HG03097 (cell line): ENCODE measurements at regions not wholly inside any gene's neighbourhood (a gene's known extent, or its start where the extent isn't known, plus 50 kb on each side); places are given as distances from the start of the nearest gene placed in this dataset.
"Not testable (repeated sequence)": the region's sequence is repeated elsewhere in the genome, so short reads cannot be mapped to it uniquely, and the experiment has no call there.

Experiments used
- ATAC-seq: cut with Tn5 transposase; IDR thresholded peaks from one replicate; pipeline ENCODE4 v1.9.1; 2021; ENCODE audit not compliant: unreplicated experiment, low FRiP score

GRCh38 chr15:31723019-31723418, 307.3 kb upstream of the CHRNA7 start:
- not testable (repeated sequence) for ATAC-seq

DNA sequence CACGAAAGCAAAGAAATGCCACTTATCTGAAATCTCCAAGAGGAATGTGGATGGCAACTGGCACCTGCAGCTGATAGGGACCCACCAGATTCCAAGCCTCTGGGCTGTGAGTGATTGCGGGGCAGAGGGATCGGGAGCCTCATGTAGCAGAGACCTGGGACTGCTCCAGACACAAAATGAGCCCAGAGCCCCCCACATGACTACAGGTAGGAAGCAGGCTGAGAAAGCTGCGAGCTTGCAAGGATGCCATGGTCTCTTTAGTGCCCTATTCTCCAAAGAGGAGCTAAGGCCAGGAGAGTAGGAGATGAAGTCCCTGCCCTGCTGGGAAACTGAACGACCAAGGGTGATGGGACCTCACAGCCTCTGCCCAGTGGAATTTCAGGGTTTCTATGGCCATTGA, 305.4 kb upstream of the CHRNA7 start:
- not testable (repeated sequence) for ATAC-seq

DNA sequence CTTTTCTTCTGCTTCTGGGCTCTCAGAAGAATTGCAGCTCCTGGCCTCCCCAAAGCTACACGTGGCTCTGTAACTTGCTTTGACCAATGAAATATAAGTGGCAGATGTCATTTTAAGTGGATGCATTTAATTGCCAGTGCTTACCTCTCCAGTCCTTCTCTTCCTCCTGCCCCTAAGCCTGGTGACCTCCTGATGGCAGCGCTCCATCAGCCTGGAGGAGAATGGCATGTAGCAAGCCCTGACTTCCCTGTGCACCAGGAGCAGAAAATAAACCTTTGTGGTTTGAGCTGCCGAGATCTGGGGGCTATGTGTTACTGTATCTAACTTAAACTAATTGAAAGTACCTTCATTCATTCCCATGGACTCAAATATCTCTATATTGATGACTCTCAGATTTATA, 304.7 kb upstream of the CHRNA7 start:
- ATAC-seq, result not testable (repeated sequence)

DNA sequence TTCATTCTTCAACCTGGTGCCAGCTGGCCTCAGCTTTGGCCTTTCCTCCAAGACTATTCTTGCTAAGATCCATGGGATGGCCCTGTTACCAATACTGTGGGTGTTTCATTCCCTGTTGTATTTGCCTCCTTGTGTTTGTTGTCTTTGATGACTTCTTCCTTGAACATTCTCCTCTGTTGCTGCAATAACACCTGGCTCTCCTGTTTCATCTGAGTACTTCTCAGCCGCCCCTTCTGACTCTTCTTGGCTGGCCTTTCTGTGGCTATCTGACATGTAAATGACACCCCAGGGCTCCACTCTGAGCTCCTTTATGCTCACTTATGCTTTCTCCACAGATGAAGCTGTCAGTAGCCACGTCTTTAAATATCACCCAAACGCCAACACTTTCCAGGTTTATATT, 302.7 kb upstream of the CHRNA7 start:
- no peak for ATAC-seq

GRCh38 chr15:31732726-31733125, 297.6 kb upstream of the CHRNA7 start:
- ATAC-seq, result no peak

DNA sequence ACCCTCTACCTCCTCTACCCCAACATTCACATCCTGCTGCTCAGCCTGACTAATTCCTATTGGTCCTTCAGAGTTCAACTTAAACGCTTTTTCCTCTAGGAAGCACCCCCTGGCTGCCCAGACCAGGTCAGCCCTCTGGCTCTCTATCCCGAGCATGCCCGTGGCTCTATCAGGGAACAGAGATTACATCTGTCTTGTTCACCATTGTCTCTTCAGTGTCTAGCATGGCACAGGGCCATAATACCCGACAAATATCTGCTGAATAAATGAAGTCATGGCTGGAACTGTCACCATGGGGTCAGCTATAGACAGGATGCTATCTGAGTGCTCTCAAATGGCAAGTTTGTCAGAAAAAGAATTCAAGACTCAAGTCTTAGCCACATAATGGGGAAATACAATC, 296.9 kb upstream of the CHRNA7 start:
- no peak for ATAC-seq

GRCh38 chr15:31740203-31740602, 290.1 kb upstream of the CHRNA7 start:
- no peak for ATAC-seq

DNA sequence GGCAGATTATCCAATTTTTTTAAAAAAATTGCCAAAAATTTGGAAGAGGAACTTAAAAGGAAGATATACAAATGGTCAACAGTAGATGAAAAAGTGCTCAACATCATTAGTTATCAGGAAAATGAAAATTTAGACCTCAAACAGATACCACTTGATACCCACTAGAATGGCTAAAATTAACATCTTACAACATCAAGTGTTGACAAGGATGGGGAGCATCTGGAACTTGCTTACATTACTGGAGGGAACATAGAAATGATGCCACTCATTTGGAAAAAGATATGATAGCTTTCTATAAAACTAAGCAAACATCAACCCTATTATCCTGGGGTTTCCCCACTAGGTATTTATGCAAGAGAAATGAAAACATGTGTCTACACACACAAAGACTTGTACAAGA, 284.5 kb upstream of the CHRNA7 start:
- ATAC-seq, result no peak

GRCh38 chr15:31752065-31752762, 278.1 kb upstream of the CHRNA7 start:
- no peak for ATAC-seq

DNA sequence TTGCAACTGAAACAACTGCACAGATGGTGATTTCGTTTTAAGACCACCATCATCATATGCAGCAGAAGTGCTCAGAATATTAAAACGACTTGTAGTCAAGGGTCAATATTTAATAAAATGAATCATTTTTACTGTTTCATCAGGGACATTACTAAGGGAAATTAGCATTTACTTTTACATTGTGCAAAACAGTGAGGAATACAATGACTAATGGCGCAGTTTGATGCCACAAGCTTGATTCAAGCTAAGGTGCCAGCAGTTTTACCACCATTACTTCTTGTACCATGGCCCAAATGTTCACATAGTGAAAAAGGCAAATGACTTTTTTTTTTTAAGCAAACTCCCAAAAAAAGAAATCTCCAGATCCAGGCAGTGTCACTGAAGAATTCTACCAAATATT, 277.4 kb upstream of the CHRNA7 start:
- no peak for ATAC-seq

DNA sequence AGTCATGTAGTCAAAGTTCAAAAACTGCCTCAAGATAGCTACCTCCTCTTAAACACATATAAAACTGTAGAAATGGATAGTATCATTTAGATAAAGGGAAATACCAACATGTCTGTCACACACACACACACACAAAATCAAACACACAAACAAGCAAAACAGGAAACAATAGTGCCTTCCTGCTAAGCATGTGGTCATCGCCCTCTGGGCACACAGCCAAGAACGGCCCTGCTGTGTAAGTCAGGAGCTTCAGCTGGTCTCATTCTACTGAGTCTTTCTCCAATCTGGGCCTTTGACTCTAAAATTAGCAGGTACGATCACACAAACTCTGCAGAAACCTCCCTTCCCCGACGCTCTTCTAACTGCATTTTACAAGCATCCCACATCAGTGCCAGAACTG, 272.2 kb upstream of the CHRNA7 start:
- ATAC-seq, result no peak

DNA sequence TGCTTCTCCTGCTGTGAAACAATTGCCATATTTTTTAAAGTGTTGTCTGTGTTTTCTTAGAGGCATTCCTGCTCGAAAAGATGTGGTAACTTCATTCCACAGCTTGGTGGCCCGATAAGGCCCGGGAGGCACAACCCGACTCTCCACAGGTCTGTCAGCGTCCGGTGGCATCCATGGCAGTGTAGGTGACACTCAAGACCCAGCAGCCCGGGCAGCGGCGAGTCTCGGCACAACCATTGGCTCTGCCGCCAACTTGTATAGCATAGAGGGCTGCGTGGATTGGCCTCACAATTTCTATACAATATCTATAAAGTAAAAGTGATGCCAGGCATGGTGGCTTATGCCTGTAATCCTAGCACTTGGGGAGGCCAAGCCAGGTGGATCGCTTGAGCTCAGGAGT, 262.3 kb upstream of the CHRNA7 start:
- ATAC-seq, result no peak

- no peak for ATAC-seq
Measured at GRCh38 chr15:31774045-31774444, 256.3 kb upstream of the CHRNA7 start.

GRCh38 chr15:31776039-31776438, 254.3 kb upstream of the CHRNA7 start:
- ATAC-seq, result no peak

- ATAC-seq, result no peak
Measured at GRCh38 chr15:31781261-31781660, 249.1 kb upstream of the CHRNA7 start.

DNA sequence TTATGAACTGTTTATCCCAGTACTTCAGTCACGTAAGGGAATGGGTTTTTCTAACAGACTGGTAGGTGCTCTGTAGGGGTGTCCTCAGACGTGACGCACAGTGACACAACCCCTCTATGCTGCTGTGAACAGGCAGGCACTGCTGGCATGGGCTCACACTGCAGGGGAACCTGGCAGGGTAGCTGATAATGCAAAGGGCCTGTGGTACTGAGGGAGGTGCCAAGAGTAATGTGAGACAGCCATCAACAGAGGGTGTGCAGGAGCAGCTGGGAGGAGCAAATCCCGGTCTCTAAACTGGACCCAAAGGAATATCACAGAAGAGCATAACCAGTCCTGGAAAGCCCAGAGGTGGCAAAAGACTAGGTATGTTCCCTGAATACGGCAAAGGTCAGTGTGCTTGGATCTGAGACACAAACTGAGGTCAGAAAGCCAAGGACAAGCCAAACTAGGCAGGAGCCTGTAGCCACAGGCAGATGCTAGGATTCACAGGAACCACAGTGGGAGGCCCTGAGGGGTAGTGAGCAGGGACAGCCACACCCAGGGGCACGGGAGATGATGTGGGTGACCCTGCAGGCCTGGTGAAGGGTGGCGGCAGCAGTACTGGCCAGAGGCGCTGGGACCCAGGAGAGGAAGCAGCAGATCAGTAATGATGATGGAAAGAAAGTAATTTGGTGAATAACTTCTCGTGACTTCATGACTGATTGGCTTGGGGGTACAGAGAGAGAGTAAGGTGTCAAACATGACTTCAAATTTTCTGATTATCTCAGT, 248.1 kb upstream of the CHRNA7 start:
- no peak for ATAC-seq

DNA sequence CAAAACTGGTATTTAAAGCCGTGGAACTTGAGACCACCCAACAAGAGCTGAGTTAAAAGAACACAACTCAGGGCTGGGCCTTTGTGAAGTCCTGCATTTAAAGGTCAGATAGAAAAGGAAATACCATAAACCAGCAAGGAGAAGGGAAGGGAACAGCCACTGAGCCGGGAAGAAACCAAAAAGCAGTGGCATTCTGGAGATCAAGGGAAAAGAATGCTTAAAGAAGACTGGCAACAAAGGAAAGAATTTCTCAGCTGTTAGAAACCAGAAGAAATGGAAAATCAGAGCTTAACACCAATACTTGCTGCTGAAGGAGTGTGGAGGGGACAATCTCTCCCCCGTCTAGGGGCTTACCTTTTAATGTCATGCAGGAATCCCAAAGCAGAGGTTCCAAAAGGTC, 247.4 kb upstream of the CHRNA7 start:
- ATAC-seq, result no peak

DNA sequence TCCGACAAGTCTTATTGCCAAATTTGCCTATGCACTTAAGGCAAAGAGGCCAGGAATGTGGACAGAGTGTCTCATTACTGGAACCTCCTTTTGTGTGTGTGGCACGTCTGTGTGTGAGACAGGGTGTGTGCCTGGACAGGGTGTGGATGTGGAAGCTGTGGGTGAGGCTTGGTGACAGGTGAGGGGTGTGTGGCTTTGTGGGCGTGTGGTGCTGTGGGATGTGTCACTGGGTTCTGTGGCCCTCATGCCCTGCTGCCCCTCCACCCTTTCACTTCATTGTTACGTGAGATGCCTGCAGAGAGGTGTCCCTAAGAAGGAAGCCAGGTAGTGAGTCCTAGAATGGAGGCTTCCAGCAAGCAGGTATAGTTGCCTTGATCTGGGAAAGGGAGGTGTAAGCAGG, 244.0 kb upstream of the CHRNA7 start:
- no peak for ATAC-seq

DNA sequence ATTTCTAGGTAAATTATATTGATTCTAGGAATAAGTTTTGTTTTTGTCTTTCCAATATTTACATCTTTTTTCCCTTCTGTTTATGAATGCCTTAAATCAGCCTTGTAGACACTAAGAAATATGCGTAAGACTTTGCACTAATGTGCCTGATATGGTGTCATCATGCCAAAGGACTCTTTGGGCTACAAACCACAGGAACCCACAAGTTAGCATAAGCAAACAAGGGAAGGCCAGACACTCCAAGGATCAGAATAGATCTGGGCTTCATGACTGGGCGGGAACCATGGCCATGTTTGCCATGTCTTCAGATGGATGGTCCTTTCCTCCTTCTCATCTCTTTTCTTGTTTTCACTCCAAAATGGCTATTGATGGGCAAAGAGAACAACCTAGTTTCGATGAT, 242.2 kb upstream of the CHRNA7 start:
- ATAC-seq, result no peak

GRCh38 chr15:31792611-31793199, 237.6 kb upstream of the CHRNA7 start:
- no peak for ATAC-seq

DNA sequence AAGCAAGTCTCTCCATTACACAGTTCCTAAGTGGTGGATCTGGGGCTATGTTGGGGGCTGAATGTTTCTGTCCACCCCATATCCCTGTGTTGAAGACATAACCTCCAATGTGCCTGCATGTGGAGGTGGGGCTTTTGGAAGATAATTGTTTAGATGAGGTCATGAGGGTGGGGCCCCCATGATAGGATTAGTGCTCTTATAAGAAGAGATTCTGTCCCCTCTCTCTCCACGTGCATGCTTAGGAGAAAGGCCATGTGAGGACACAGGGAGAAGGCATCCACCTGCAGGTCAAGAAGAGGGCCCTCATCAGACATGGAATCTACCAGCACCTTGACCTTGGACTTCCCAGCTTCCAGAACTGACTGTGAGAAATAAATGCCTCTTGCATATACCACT, 231.0 kb upstream of the CHRNA7 start:
- ATAC-seq, result no peak
